Activated T-helper 1 cell treated with anti-CD3 and anti-CD28 coated beads, Interleukin-2, amount 50 U/mL, for 16 hours (primary cell): ENCODE measurements at regions not wholly inside any gene's neighbourhood (a gene's known extent, or its start where the extent isn't known, plus 50 kb on each side); places are given as distances from the start of the nearest gene placed in this dataset.
"Not testable (repeated sequence)": the region's sequence is repeated elsewhere in the genome, so short reads cannot be mapped to it uniquely, and the experiment has no call there.

Source experiments
- DNase-seq, 2 donors: peaks; one replicate each; pipeline ENCODE4 v3.0.0-alpha.2; 2020; ENCODE audit warnings: low read depth in 1 of 2, low spot score in 1 of 2

DNA sequence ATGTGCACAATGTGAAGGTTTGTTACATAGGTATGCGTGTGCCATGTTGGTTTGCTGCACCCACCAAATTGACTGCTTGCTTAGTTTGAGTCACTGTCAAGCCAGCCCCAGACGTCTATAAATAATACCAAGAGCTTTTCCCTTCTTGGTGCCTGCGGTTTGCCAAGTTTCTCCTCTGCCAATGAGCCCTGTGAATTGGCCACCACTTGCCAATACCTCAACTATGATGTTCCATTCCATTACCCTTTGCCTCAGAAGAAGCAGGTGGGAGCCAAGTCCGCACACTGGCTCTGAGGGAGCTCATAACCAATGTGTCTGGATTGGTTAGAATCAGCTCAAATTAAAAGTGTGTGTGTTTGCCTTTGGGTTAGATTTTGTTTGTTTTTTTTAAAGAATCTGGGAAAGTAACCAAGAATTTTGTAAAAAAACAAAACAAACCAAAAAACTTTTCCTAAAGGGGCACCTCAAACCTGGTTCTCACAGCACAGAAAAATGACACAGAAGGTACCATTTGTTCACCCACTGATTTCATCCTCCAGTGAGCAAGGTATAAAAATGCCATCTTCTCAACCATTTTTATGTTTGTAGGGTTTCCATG is 209.3 kb upstream of the PRNP start:
- DNase-seq = no peak

GRCh38 chr20:4472906-4473305 is 213.3 kb upstream of the PRNP start:
- no peak for DNase-seq

DNA sequence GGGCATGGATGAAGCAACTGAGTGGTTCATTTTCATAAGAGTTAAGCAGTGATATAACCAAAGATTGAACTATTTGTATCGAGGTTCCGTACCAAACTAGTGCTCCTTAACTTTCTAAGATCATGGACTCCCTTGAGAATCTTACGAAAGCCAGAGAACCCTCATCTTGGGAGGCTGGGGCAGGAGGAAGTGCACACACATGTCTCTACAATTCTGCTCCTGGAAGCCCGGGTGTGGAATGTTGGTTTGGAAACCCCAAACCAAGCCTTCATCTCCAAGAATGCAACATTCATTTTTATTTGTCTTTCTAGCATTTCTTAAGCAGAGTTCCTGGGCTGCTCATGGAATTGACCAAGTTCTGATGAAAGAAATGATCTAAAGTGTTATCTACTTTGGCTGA is 215.0 kb upstream of the PRNP start:
- no peak for DNase-seq

- no peak for DNase-seq
Observed at GRCh38 chr20:4470375-4470774, 215.9 kb upstream of the PRNP start.

- DNase-seq = no peak
Observed at GRCh38 chr20:4469910-4470309, 216.3 kb upstream of the PRNP start.

- DNase-seq = no peak
Observed at GRCh38 chr20:4468114-4468513, 218.1 kb upstream of the PRNP start.

GRCh38 chr20:4465855-4466545 is 216.9 kb upstream of the ADRA1D start:
- DNase-seq = no peak

DNA sequence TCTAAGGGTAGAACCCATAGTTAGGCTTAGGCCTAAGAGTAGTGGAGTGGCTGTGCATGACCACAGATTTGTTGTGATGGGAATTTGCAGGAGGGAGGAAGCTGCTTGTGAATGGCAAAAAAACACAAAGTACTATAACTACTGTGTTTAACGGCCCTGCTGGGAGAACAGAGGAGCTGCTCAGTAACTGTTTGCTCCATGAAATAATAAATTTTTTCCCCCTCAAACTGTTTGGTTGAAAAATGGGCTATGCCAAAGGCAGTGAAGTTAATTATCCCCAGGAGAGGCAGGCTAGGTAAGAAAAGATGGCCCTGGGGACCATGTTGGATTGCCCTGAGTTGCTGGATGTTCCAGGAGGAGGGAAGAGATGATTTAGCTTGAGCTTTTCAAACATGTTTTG is 216.1 kb upstream of the ADRA1D start:
- DNase-seq = no peak

DNA sequence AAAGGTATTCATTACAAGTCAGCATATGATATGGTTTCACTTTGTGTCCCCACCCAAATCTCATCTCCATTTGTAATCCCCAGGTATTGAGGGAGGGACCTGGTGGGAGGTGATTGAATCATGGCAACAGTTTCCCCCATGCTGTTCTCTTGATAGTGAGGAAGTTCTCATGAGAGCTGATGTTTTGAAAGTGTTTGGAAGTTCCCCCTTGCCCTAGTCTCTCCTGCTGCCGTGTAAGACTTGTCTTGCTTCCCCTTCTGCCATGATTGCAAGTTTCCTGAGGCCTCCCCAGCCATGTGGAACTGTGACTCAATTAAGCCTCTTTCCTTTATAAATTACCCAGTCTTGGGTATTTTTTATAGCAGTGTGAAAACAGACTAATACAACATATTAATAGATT is 213.7 kb upstream of the ADRA1D start:
- not testable (repeated sequence) for DNase-seq

DNA sequence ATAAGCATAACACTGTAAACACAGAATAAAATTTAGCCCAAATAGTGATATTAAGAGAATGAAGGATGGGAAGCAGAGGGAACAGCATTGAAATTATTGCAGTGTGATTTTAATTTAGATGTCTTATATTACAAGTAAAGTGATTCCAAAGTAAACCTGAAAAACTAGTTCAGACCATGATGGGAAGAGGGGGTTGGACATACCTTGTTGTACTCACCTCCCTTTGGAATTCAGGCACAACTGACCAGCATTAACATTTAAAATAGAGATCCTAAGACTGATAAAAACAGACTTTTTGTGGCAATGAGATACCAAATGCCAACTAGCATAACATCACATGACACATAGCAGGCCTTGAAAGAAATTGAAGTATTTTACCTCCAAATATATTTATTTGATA is 210.0 kb upstream of the ADRA1D start:
- DNase-seq = no peak

GRCh38 chr20:4457566-4458543 is 208.8 kb upstream of the ADRA1D start:
- DNase-seq = no peak

- no peak for DNase-seq
Observed at GRCh38 chr20:4455996-4456395, 206.9 kb upstream of the ADRA1D start.

- no peak for DNase-seq
Observed at GRCh38 chr20:4455301-4455701, 206.2 kb upstream of the ADRA1D start.

DNA sequence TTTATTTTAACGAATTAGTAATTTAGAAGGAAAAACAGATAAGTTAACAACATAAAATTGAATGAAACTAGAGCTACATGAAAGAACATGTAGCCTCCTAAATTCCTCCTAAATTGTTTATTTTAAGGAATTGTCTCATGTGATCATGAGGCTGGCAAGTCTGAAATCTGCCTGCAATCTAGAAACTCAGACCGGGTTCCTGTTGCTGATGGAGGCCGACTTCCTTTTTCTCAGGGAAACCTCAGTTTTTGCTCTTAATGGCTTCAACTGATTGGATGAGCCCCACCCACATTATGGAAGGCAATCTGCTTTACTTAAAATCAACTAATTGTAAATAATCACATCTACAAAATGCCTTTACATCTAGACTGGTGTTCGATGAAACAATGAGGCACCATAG is 205.0 kb upstream of the ADRA1D start:
- no peak for DNase-seq

GRCh38 chr20:4453359-4453758 is 204.3 kb upstream of the ADRA1D start:
- DNase-seq = no peak

GRCh38 chr20:4451487-4452081 is 202.5 kb upstream of the ADRA1D start:
- no peak for DNase-seq

DNA sequence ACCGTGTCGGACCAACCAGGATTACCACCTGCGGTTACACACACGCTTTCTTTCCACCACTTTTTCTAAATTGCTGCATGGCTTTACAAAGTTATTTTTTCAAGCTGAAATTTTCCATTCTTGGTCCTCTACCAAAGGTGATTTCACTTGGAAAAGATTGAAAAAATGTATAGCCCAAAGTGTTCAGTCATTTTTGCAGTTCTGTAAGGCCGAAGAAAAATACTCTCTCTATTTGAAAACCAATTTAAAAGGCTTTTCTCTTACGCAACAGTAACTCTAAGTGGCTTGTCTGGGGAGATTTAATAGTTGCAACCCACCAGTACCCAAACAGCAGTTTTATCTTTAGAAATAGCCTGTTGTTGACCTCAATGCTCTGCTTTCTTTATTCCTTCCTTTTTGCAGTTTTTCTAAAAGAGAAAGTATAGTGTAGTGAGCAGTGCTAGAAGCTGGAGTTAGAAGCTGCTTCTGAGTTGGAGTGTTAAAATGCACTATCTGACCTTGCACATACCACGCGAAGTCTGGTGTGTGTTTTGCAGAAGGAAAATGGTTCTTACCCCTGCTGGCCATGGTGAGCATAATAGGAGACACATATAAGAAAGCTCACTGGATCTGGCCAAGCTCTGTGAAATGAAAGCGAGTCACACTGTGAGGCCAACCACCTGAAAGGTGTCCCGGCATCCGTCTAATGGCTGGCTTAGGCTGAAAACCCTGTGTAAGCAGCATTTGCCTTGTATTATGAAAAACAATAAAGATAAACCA is 201.0 kb upstream of the ADRA1D start:
- DNase-seq = no peak

DNA sequence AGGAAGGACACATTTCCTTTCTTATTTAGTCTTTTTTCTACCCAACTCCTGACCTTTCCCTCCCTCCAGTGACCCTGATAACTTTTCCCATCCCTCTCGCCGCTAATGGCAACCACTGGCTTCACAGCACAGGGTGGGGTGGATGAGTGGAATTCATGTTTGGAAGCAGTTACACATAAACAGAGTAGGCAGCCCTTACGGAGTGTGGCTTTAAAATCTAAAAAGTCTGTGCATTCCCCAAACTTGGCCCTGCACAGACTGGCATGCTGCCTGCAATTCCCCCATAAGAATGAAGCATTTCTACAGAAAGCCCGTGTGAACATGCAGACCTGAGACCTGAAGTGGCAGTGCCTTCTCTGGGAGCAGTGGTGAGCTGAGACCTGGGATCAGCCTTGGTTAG is 196.7 kb upstream of the ADRA1D start:
- no peak for DNase-seq

GRCh38 chr20:4445331-4445730 is 196.2 kb upstream of the ADRA1D start:
- DNase-seq = no peak

DNA sequence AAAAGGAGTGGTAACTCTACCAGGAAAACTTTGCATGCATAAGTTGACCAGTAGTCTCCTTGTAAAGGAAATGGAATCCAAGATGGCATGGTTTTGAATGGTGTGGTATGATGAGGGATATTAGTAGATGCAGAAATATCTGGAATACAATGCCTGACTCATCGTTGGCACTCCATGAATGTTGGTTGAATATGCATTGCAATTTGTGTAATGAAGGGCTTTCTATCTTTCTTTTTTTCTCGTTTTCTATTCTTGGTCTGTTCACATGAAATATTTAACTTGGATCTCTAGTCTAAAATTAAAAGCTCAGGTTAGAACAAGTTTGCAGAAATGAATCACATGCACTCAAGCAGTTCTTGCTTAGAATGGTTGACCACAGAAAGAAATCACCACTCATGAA is 195.3 kb upstream of the ADRA1D start:
- DNase-seq = no peak

DNA sequence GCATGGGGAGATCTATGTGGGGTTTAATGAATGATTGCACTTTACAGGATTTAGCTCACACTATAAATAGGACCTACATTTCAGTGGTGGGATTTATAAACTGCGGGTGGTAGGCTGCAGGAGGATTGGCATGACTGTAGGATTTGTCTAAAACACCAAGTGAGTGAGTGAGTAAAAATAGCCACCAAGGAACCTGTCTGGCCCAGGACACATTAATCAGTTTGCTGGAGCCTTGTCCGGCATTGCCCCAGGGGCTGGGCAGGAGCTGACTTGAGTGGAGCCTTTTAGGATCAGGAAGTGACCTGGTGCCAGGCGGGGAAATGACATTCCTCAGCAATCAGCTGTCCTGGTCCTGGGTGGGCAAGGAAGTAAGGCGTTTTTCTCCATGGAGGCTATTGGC is 193.9 kb upstream of the ADRA1D start:
- no peak for DNase-seq
